Fibroblast of lung (primary cell): ENCODE measurements at regions not wholly inside any gene's neighbourhood (a gene's known extent, or its start where the extent isn't known, plus 50 kb on each side); places are given as distances from the start of the nearest gene placed in this dataset.

Experiments
- CTCF ChIP-seq, 2 donors: IDR thresholded peaks in 1 of 2; conservative IDR thresholded peaks in 1 of 2; 1 replicate in 1 of 2; 2 replicates in 1 of 2; pipeline ENCODE4 v1.5.1; 2011 to 2012; ENCODE audit warnings: low read length in 2 of 2, control low read depth in 1 of 2, inconsistent platforms in 1 of 2, low read depth in 1 of 2, mild to moderate bottlenecking in 1 of 2
- EZH2 ChIP-seq: IDR thresholded peaks from 2 replicates; pipeline ENCODE4 v1.5.1; 2012; ENCODE audit warnings: low read length, control low read depth, mild to moderate bottlenecking; ENCODE audit errors: missing control alignments

DNA sequence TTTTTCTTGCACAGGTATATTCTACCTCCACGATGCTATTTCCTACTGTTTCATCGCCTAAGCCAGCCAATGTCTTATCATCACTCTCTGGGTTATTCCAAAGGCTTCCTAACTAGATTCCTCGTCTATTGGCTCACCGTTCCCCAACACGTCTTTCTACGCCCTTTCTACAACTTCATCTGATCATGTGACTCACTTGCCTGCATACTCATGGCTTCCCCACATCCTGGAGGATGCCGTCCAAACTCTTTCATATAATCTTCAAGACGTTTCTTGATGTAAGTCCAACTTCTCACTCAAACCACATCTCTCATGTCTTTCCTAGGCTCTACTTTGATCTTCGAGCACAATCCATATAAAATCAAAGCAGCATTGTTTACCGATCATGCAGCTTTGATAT is 322.0 kb upstream of the PPARGC1A start:
- TF ChIP-seq CTCF (conservative IDR thresholded peaks at IDR 0.05 in 1 of 2, IDR thresholded peaks at IDR 0.05 in 1 of 2; ENCODE audit: low read depth in 1 of 2, low read length in 2 of 2) (no peak), EZH2 (no peak)
